ENCODE measurements at regions not wholly inside any gene's neighbourhood (a gene's known extent, or its start where the extent isn't known, plus 50 kb on each side); places are given as distances from the start of the nearest gene placed in this dataset.

DNA sequence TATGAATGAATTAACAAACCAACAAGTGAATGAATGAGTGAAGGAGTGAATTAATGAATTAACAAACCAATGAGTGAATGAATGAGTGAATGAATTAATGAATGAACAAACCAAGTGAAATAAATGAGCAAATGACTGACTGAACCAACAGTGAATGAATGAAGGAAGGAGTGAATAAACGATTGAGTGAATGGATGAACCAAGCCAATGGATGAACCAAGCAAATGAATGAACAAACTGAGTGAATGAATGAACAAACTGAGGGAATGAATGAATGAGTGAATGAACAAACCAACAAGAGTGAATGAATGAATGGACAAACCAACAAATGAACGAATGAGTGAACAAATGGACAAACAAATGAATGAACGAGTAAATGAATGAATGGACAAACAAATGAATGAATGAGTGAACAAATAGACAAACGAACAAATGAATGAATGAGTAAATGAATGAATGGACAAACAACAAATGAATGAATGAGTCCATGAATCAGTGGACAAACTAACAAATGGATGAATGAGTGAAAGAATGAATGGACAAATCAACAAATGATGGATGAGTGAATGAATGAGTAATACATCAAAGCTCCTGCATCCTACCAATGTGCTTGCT, 69.5 kb downstream of the NPTX2 start:
- TF ChIP-seq POLR2A (IDR thresholded peaks at IDR 0.05), result no peak
- TF ChIP-seq, protein P1, sequence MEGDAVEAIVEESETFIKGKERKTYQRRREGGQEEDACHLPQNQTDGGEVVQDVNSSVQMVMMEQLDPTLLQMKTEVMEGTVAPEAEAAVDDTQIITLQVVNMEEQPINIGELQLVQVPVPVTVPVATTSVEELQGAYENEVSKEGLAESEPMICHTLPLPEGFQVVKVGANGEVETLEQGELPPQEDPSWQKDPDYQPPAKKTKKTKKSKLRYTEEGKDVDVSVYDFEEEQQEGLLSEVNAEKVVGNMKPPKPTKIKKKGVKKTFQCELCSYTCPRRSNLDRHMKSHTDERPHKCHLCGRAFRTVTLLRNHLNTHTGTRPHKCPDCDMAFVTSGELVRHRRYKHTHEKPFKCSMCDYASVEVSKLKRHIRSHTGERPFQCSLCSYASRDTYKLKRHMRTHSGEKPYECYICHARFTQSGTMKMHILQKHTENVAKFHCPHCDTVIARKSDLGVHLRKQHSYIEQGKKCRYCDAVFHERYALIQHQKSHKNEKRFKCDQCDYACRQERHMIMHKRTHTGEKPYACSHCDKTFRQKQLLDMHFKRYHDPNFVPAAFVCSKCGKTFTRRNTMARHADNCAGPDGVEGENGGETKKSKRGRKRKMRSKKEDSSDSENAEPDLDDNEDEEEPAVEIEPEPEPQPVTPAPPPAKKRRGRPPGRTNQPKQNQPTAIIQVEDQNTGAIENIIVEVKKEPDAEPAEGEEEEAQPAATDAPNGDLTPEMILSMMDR (IDR thresholded peaks at IDR 0.05), result no peak
